HFFc6 (cell line): ENCODE measurements at regions not wholly inside any gene's neighbourhood (a gene's known extent, or its start where the extent isn't known, plus 50 kb on each side); places are given as distances from the start of the nearest gene placed in this dataset.

ENCODE experiments used
- DNase-seq: peaks from one replicate; pipeline ENCODE4 v3.0.0-alpha.2; 2018
- H3K27ac Mint-ChIP-seq: 2 replicates; pipeline ENCODE4 v1.8.0; 2020; ENCODE audit warnings: mild to moderate bottlenecking, mixed read lengths
- H3K27me3 Mint-ChIP-seq: 2 replicates; pipeline ENCODE4 v1.8.0; 2021; ENCODE audit warnings: mild to moderate bottlenecking, moderate library complexity, mixed read lengths; ENCODE audit not compliant: insufficient read depth
- H3K36me3 Mint-ChIP-seq: 2 replicates; pipeline ENCODE4 v1.8.0; 2021; ENCODE audit warnings: low read depth, mixed read lengths
- H3K4me1 Mint-ChIP-seq: 2 replicates; pipeline ENCODE4 v1.8.0; 2020; ENCODE audit warnings: low read depth, mixed read lengths
- H3K4me3 Mint-ChIP-seq: 2 replicates; pipeline ENCODE4 v1.8.0; 2020; ENCODE audit warnings: mild to moderate bottlenecking, moderate library complexity, mixed read lengths
- H3K9me3 Mint-ChIP-seq: 2 replicates; pipeline ENCODE4 v1.8.0; 2020; ENCODE audit warnings: mild to moderate bottlenecking, mixed read lengths
- CTCF ChIP-seq: fragments of 200-600 bp; sonication (generic); IDR thresholded peaks from 2 replicates; pipeline ENCODE4 v1.5.0; 2021; ENCODE audit warnings: antibody characterized with exemption, mild to moderate bottlenecking

GRCh38 chr1:219342836-219343235 lies 169.2 kb downstream of the LYPLAL1 start:
- Mint-ChIP-seq H3K27me3 (peaks cover 6% of the 10 kb centered on the region; the same call in 1 of the 2 replicates), H3K27ac (no peak overlapping the region), H3K9me3 (peaks cover 18% of the 10 kb centered on the region)

DNA sequence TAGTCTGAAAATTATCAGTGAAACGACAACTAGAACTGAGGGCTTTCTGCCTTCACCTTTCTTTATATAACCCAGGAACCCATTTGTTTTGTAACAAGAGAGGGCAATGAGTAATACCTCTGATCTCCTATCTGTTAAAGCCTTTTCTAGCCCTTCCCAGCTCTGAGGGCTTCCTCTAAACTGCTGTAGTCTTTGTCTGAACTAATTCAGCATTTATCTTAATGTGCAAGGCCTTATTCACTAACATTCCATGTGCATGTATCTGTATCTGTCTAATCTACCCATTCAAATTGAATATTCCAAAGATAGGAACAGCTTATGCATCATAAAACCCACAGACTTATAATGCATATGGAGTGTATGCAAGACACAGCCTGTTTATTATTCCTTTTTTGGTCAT lies 167.1 kb downstream of the LYPLAL1 start:
- peaks cover under 1% of the 10 kb centered on the region; the same call in 1 of the 2 replicates for H3K36me3 Mint-ChIP-seq
- peaks cover 4% of the 10 kb centered on the region for H3K9me3 Mint-ChIP-seq
- DNase-seq = peak; percentile 49
- H3K27me3 Mint-ChIP-seq = peaks cover 3% of the 10 kb centered on the region; the same call in 1 of the 2 replicates
- no peak overlapping the region for H3K27ac Mint-ChIP-seq
- H3K4me1 Mint-ChIP-seq = peaks cover 10% of the 10 kb centered on the region; the same call in 1 of the 2 replicates
- TF ChIP-seq CTCF = no peak
- no peak overlapping the region for H3K4me3 Mint-ChIP-seq

More at GRCh38 chr1:219342836-219343235, 169.2 kb downstream of the LYPLAL1 start:
- Mint-ChIP-seq H3K4me1 (peaks cover 10% of the 10 kb centered on the region; the same call in 1 of the 2 replicates), H3K36me3 (peaks cover 5% of the 10 kb centered on the region), H3K4me3 (no peak overlapping the region)
- TF ChIP-seq CTCF = no peak
- no peak for DNase-seq

GRCh38 chr1:219339466-219339865 lies 165.8 kb downstream of the LYPLAL1 start:
- Mint-ChIP-seq H3K27ac (no peak overlapping the region), H3K4me1 (peaks cover 10% of the 10 kb centered on the region; the same call in 1 of the 2 replicates), H3K4me3 (no peak overlapping the region), H3K27me3 (no peaks in the 10 kb centered on the region), H3K36me3 (no peaks in the 10 kb centered on the region), H3K9me3 (no peaks in the 10 kb centered on the region; the same call in 1 of the 2 replicates)
- DNase-seq = no peak
- no peak for TF ChIP-seq CTCF

DNA sequence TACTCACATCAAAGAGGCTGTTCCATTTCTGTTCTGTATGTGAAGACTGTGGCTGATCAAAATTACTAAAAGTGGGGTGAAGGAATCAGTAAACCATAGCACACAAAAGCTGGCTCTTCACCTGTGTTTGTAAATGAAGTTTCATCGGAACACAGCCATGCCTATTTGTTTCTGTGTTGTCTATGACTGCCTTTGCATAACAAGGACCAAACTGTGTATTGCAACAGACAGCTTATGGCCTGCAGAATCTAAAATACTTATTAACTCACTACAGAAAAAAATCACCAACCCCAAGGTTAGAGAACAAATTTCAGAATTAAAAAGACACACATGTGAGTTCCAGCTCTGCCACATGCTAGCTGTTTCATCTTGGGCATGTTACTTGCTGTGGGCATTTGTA lies 163.9 kb downstream of the LYPLAL1 start:
- Mint-ChIP-seq H3K27ac (no peak overlapping the region), H3K27me3 (0 out of 2 replicates have a peak, but pooled peaks cover 1% of the 10 kb centered on the region), H3K4me1 (peaks cover 10% of the 10 kb centered on the region; the same call in 1 of the 2 replicates), H3K36me3 (no peaks in the 10 kb centered on the region), H3K9me3 (no peaks in the 10 kb centered on the region), H3K4me3 (no peak overlapping the region)
- no peak for DNase-seq
- no peak for TF ChIP-seq CTCF

DNA sequence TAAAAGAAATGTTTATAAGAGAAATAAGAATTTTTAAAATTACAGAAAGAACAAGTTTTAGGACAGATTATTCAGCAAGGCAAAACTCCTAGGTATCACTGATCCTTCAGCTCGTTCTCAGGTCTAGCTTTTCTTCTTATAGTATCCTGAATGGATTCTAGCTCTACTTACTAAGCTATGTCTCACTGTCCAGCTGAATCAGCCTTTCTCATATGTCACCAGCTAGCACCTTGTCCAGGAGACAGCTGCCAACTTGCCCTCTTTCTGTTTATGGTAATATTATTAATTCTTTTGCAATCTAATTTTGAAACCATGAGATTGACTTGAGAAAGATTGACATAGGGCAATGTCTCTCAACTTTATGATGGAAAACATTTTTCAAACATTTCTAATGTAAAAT lies 159.9 kb downstream of the LYPLAL1 start:
- peaks cover 12% of the 10 kb centered on the region; the same call in 1 of the 2 replicates for H3K4me1 Mint-ChIP-seq
- no peak for TF ChIP-seq CTCF
- peaks cover 4% of the 10 kb centered on the region; the same call in 1 of the 2 replicates for H3K27me3 Mint-ChIP-seq
- no peaks in the 10 kb centered on the region for H3K36me3 Mint-ChIP-seq
- no peaks in the 10 kb centered on the region for H3K9me3 Mint-ChIP-seq
- DNase-seq = no peak
- H3K4me3 Mint-ChIP-seq = no peak overlapping the region
- no peak overlapping the region for H3K27ac Mint-ChIP-seq
